ENCODE measurements at regions not wholly inside any gene's neighbourhood (a gene's known extent, or its start where the extent isn't known, plus 50 kb on each side); places are given as distances from the start of the nearest gene placed in this dataset.

- TF ChIP-seq EP300 (IDR thresholded peaks at IDR 0.05) = no peak
- no peak for TF ChIP-seq POLR2A (IDR thresholded peaks at IDR 0.05)
- no peak for TF ChIP-seq CTCF (IDR thresholded peaks at IDR 0.05)
Measured at GRCh38 chr9:110124439-110124838, 83.5 kb downstream of the C9orf152 start.
